ENCODE measurements at regions not wholly inside any gene's neighbourhood (a gene's known extent, or its start where the extent isn't known, plus 50 kb on each side); places are given as distances from the start of the nearest gene placed in this dataset.

GRCh38 chr1:232899839-232900238 is 50.6 kb upstream of the NTPCR start:
- no peak for TF ChIP-seq CTCF (IDR thresholded peaks at IDR 0.05; ENCODE audit: control extremely low read depth in 1 of 3, insufficient read depth in 1 of 3, low read depth in 1 of 3, low read length in 3 of 3)
- TF ChIP-seq EP300 (IDR thresholded peaks at IDR 0.05; ENCODE audit: borderline replicate concordance in 1 of 2, low read depth in 2 of 2, low read length in 2 of 2): no peak
- TF ChIP-seq POLR2A (IDR thresholded peaks at IDR 0.05; ENCODE audit: control extremely low read depth in 1 of 2, low read depth in 2 of 2, low read length in 2 of 2): no peak
- TF ChIP-seq SP1 (IDR thresholded peaks at IDR 0.05; ENCODE audit: low read depth, low read length): no peak
- no peak for TF ChIP-seq EZH2 (IDR thresholded peaks at IDR 0.05; ENCODE audit: low read depth, low read length, severe bottlenecking)
- TF ChIP-seq, protein P1, sequence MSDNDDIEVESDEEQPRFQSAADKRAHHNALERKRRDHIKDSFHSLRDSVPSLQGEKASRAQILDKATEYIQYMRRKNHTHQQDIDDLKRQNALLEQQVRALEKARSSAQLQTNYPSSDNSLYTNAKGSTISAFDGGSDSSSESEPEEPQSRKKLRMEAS (IDR thresholded peaks at IDR 0.05): no peak
- no peak for TF ChIP-seq FOSL1 (IDR thresholded peaks at IDR 0.05; ENCODE audit: insufficient read depth, low read depth, low read length)
- no peak for TF ChIP-seq TAF1 (IDR thresholded peaks at IDR 0.05; ENCODE audit: low read depth, low read length)
- no peak for TF ChIP-seq GABPA (IDR thresholded peaks at IDR 0.05; ENCODE audit: borderline replicate concordance, insufficient read depth, low read length)
- TF ChIP-seq POLR2AphosphoS5 (IDR thresholded peaks at IDR 0.05; ENCODE audit: low read depth, low read length): no peak
- no peak for TF ChIP-seq USF2 (IDR thresholded peaks at IDR 0.05; ENCODE audit: low read length)
